8988T (cell line): ENCODE measurements at regions not wholly inside any gene's neighbourhood (a gene's known extent, or its start where the extent isn't known, plus 50 kb on each side); places are given as distances from the start of the nearest gene placed in this dataset.
A peak's percentile ranks its signal among the peaks of the same experiment; 100 is the strongest.

Experiments used
- DNase-seq: peaks from one replicate; pipeline ENCODE4 v3.0.0; 2011

DNA sequence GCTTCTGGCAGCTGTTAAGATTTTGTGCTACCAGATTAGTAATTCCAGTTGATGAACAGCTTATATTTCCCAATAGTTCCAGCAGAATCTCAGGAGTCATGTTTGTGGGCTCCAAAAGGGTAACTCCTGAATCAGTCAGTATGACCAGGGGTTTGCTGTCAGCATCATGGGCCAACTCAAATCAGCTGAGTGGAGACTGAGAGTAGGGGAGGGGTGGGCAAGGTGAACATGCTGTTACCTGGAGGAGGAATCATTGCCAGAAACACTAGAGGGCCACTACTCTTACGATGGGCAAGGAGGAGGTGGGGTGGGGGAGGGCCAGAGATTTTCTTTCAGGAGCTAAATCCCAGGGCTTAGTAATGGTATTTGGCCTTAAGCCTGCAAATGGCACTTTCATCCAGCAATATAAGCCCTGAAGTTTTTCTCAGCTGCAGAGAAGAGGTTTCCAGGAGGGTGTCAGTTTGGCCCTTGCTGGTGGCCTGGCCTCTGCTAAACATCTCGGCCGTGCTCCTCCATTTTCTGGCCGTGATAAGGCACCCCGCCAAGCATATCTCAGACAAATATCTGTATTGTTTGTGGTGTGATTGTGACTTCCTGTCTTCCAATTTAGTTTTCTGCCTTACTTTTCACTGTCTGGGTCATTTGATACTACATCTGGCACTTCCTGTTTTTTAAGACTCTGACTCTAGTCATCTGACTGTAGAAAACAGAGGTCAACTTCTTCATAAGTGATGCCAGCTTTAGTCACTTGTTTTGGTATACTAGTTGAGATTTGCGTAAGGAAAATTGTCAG lies 120.5 kb upstream of the CXCR4 start:
- DNase-seq, result no peak

- DNase-seq, result peak; percentile 48
These were observed 118.1 kb upstream of the CXCR4 start for GRCh38 chr2:136236019-136236418.

DNA sequence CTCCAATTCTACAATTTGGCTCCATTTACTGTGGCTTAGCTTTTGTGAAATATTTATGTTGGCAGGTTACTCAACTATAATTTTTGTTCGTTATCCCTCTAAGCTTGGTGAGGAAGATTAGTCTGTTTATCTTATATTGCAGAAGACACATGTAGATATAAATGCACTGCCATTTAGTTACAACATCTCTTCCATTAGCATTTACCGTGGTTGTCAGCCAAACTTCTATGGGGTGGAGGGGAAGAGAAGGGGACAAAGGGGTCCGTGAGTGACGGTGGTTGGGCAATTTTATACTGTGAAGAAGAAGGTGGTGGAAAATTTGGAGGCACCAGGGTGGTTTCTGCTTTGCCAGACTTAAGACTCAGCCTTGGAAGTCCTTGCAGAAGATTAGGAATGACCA lies 117.6 kb upstream of the CXCR4 start:
- DNase-seq, result no peak

- no peak for DNase-seq
These were observed 116.3 kb upstream of the CXCR4 start for GRCh38 chr2:136234261-136234660.

DNA sequence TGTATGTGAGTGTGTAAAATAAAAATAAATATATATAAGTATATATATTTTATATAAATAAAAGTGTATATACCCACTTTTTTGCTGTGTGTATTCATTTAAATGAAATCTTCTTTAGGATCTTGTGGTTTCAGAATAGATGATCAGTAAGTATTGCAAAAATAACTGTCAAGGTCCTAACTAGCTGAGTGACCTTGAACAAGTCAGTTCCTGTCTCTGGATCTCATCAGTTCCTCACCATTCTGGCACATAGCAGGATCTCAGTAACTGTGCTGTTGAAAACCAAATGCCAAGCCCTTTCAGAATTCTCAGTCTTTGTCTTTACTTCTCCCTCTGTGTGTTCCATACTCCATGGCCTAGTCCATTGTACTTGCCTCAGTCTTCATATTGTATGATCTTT lies 115.3 kb upstream of the CXCR4 start:
- no peak for DNase-seq

DNA sequence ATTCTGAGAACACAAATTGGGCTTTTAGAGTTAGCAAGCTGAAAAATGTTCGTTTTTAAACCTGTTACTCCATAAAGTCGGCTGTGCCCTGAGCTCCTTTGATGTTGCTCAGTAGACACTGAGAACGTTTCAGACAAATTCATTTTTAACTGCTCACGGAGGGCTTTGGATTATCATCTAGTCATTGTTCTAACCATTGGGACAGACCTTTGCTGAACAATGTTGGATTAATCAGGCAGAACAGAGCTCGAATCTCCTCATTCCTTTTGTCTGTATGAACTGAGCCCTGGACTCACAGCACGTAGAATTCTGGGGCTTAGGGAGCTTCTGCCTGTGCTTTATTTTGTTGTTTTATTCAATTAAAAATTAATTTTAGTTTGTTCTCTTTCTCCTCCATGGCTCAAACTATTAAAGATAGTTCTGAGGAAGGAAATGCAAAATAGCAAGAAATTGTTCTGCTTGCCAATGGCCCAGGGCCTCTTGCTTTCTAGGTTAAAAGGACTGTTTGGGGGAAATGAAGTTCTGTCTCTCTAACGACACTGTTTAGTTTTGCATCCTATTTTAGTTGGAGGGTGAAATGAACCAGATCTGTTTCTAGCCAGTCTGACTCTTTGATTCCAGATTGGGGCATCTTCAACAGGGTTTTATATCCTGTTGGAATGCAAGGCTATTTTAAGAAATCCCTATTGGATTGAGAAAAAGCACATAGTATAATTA lies 114.7 kb upstream of the CXCR4 start:
- DNase-seq, result no peak

DNA sequence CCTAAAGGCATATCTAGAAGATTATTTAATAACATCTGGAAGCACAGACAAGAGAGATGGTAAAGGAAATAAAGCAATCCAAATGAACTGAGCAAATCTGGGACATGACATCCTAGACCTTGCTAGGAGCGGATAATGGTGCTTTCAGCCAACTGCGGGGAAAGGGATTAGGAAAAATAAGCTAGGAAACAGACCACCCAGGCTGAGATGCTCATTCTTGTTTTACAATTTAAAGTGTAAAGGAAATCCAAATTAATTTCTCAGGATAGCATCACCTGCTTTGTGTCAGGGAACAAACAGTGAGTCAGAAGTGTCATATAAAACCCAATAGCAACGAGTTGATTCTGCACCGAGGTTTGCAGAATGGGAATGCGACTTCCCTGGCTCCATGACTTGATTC lies 112.5 kb upstream of the CXCR4 start:
- no peak for DNase-seq

DNA sequence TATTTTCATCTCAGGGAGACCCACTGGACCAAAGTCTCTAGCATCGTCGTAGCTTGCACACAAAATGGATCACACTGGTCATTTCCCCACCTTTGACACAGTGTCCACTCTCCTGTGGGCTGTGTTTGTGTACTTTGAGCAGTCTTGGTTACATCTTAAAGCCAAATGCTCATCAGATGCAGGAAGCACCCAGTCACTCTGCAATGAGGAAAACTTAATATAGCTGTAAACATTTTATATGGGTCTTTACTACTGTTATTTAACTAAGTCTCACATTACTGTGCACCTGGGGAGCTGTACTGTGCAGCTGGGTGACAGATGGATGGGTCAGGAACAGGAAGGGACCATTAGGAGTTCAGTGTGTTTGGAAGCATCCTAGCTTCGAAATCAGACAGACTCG lies 109.0 kb upstream of the CXCR4 start:
- no peak for DNase-seq

GRCh38 chr2:136225950-136226835 lies 108.2 kb upstream of the CXCR4 start:
- no peak for DNase-seq

DNA sequence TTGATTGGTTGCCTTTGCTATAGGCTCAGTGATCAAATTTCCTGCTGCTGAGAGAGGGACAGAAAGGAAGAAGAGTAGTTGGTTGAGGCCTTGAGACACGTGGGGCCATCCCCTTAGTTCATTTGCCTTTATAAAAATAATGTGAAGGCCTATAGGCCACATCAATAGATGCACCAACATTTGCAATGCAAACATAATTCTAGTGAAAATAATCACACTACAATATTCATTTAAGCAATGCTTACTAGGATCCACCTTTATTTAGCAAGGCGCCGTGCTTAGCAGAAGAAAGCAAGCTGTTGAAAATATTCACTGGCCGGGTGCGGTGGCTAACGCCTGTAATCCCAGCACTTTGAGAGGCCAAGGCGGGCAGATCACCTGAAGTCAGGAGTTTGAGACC lies 105.3 kb upstream of the CXCR4 start:
- no peak for DNase-seq

GRCh38 chr2:136222862-136223261 lies 104.9 kb upstream of the CXCR4 start:
- DNase-seq, result no peak

DNA sequence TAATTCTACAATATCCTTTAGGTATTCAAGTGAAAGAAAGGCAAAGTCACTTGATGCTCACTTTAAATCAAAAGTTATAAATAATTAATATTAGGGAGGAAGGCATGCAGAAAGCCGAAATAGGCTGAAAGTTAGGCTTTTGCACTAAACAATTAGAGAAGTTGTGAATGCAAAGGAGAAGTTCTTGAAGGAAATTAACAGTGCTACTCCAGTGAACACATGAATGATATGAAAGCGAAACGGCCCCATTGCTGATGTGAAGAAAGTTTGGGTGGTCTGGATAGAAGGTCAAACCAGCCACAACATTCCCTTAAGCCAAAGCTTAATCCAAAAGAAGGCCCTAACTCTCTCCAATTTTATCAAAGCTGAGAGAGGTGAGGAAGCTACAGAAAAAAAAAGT lies 103.1 kb upstream of the CXCR4 start:
- no peak for DNase-seq

DNA sequence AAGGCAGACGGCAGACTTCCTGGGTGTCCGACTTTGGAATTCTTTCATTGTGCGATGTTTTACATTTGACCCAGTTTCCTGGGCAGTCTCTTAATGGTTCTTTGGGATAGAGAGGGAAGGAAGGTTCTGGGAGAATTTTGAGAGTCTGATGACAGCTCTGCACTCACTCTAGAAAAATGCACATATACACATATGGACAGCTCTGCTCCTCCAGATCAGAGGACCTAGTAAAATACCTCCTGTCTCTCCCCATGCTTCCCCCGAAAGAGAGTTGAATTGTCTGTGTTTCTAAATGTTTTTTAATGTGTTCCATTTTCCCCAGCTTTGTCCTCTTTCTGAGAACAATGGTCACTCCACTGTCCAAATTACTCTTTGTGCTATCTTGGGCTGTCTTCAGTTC lies 102.0 kb upstream of the CXCR4 start:
- DNase-seq, result no peak

GRCh38 chr2:136219341-136219740 lies 101.4 kb upstream of the CXCR4 start:
- DNase-seq, result no peak

GRCh38 chr2:136217996-136218395 lies 100.0 kb upstream of the CXCR4 start:
- DNase-seq, result no peak

DNA sequence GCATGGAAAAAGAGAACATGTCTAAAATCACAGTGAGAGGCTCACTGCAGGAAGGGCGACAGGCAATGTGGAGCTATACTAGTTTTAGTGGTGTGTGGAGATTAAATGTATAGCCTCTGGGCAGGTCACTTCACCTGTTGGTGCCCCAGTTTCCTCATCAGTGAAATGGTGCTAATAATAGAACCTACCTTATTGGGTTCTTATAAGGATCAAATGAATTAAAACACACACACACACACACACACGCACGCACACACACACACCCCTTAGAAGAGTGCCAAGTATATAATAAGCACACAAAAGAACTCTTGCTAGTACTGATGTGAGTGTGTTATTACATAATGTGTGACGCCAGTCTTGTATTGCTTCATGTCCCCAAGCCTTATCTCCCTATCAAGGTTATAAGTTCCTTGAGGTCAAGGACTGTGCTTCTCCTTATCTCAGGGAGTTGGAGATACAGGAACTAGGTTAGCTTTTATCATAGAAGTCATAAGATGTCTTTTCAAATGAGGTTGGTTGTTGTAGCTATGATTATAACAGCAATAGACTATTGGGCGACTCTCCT lies 98.0 kb upstream of the CXCR4 start:
- no peak for DNase-seq

GRCh38 chr2:136215449-136215848 lies 97.5 kb upstream of the CXCR4 start:
- DNase-seq, result no peak

DNA sequence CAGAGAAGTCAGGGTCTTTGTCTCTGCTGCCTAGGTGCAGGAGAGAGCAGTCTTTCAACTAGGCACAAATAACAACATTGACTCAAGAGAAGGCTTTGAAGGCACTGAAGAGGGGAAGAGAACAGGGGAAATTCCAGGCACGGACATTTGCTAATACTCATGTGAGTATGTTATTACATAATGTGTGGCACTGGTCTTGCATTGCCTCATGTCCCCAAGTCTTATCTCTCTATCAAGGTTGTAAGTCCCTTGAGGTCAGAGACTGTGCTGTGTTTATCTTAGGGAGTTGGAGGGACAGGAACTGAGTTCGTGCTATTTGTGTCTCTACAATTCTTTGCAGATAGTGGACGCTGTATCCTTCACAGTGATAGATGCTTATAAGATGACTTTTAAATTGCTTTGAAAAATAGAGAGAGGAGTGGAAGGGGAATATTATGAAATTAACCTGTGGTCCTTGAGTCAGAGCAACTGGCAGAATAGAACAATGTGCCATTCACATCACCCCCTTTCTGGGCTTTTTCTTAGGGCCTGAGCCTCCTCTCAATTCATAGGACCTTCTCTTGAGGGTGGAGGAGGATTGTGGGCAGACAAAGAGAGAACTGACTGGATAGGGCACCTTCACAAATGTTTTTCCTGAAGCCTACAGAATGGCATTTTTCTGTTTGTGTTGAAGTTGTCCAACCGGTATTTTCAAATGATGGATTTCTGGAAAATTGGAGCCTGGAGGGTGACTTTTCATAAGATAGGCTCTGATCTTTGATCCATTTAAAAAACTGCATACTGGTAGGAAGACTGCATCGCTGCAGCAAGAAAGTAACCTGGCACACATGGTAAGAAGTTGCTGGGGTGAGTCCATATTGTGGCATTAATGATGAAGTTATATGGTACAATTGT lies 96.6 kb upstream of the CXCR4 start:
- no peak for DNase-seq

DNA sequence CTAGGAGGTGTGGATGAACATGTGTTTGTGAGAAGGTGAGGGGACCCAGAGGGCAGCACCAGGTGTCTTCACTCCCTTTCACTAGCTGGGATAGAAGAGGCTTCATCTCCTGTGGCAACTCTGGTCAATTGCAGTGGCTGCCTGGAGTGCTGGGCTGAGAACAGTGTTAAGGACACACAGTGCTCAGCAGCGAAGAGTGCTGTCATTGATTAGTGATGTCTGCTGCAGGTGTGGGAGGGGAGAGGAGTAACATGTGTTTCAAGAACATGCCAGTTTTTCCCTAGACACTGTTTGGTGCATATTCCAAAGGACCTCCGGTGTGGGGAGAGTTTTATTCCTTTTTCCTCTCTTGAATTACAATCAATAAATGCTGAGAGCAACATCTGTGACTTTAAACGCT lies 95.9 kb upstream of the CXCR4 start:
- no peak for DNase-seq

- no peak for DNase-seq
These were observed 94.8 kb upstream of the CXCR4 start for GRCh38 chr2:136212426-136213378.

DNA sequence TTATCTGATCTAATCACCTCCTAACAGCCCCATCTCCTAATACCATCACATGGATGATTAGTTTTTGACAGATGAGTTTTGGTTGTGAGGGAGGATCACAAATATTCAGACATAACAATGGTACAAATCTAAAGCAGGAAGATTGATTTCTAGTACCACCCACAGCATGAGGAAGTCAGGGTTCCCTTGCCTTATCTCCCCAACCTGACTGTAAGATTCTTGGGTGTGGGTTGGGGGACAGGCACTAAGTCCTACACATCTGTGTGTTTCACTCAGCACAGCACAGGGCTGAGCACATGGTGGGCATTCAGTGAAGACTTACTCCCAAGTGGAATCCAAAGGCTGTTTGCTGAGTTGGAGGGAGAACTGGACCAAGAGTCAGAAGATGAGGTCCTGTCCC lies 93.8 kb upstream of the CXCR4 start:
- DNase-seq, result no peak
